MM.1S (cell line): ENCODE measurements at regions not wholly inside any gene's neighbourhood (a gene's known extent, or its start where the extent isn't known, plus 50 kb on each side); places are given as distances from the start of the nearest gene placed in this dataset.

ENCODE experiments used
- EZH2 ChIP-seq: fragments of 300-600 bp; sonication (generic); optimal IDR thresholded peaks from 2 replicates; pipeline ENCODE3; 2017; ENCODE audit warnings: low read depth, mild to moderate bottlenecking, antibody characterized with exemption, low read length, mixed read lengths
- EZH2phosphoT487 ChIP-seq: fragments of 300-600 bp; sonication (generic); IDR thresholded peaks from 2 replicates; pipeline ENCODE4 v1.6.1; 2018; ENCODE audit warnings: antibody characterized with exemption, low read length
- TF ChIP-seq, protein P1 (sequence below): fragments of 300-600 bp; sonication (generic); IDR thresholded peaks from 2 replicates; pipeline ENCODE4 v1.5.1; 2016; ENCODE audit warnings: antibody characterized with exemption, low read length, mixed read lengths

DNA sequence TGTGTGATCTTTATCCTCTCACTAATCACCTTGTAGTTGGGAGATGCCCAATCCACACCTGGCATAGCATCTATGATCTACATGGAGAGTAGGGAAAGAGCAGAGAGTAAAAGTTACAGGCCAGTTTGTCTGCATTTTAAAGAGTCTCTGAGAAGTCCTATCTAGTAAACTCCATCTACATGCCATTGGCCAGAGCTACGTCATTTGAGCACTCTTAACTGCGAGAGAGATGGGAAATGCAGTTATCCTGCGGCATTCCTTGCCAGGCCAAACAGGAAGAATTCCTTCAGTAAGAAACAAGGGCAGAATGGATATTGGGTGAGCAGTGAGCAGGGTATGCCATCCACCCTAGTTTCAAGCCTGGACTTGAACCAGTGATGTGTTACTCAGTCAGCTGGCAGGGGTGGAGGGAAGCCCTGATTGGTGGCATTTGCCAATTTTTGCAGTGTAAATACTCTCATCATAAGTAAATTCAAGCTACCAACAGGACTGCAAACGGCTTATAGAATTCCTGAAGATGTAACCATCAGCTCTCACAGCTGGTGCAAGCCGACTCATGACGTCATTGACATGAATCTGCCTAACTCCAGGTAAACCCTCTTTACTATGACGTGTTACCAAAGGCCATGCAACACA is 156.8 kb upstream of the MSX2 start:
- TF ChIP-seq, protein P1, sequence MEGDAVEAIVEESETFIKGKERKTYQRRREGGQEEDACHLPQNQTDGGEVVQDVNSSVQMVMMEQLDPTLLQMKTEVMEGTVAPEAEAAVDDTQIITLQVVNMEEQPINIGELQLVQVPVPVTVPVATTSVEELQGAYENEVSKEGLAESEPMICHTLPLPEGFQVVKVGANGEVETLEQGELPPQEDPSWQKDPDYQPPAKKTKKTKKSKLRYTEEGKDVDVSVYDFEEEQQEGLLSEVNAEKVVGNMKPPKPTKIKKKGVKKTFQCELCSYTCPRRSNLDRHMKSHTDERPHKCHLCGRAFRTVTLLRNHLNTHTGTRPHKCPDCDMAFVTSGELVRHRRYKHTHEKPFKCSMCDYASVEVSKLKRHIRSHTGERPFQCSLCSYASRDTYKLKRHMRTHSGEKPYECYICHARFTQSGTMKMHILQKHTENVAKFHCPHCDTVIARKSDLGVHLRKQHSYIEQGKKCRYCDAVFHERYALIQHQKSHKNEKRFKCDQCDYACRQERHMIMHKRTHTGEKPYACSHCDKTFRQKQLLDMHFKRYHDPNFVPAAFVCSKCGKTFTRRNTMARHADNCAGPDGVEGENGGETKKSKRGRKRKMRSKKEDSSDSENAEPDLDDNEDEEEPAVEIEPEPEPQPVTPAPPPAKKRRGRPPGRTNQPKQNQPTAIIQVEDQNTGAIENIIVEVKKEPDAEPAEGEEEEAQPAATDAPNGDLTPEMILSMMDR: no peak
- TF ChIP-seq EZH2 (no peak), EZH2phosphoT487 (no peak)
